H9 (cell line): ENCODE measurements at regions not wholly inside any gene's neighbourhood (a gene's known extent, or its start where the extent isn't known, plus 50 kb on each side); places are given as distances from the start of the nearest gene placed in this dataset.

Source experiments
- DNase-seq: peaks from one replicate; pipeline ENCODE4 v3.0.0-alpha.2; 2017
- H2AFZ ChIP-seq: one replicate; pipeline ENCODE4 v1.6.1; 2013; ENCODE audit warnings: mild to moderate bottlenecking, low read length, control low read depth, moderate library complexity
- H2AK5ac ChIP-seq: 2 replicates; pipeline ENCODE4 v1.6.1; 2013; ENCODE audit warnings: low read length, control low read depth, mixed read lengths; ENCODE audit not compliant: insufficient read length
- H2BK120ac ChIP-seq: one replicate; pipeline ENCODE4 v1.6.1; 2013; ENCODE audit warnings: low read depth, mild to moderate bottlenecking, low read length, control low read depth, inconsistent platforms; ENCODE audit not compliant: poor library complexity, severe bottlenecking
- H2BK12ac ChIP-seq: 2 replicates; pipeline ENCODE4 v1.6.1; 2013; ENCODE audit warnings: low read length, control low read depth, mixed read lengths, low read depth; ENCODE audit not compliant: insufficient read length
- H2BK15ac ChIP-seq: 2 replicates; pipeline ENCODE4 v1.6.1; 2013; ENCODE audit warnings: low read depth, low read length, control low read depth
- H2BK20ac ChIP-seq: one replicate; pipeline ENCODE4 v1.6.1; 2013; ENCODE audit warnings: low read depth, mild to moderate bottlenecking, low read length, control low read depth, inconsistent platforms; ENCODE audit not compliant: poor library complexity, severe bottlenecking
- H2BK5ac ChIP-seq: 2 replicates; pipeline ENCODE4 v1.6.1; 2013; ENCODE audit warnings: low read length, control low read depth, mixed read lengths; ENCODE audit not compliant: insufficient read length
- H3K14ac ChIP-seq: 2 replicates; pipeline ENCODE4 v1.6.1; 2013; ENCODE audit warnings: low read length, control low read depth; ENCODE audit not compliant: insufficient read depth
- H3K18ac ChIP-seq: 2 replicates; pipeline ENCODE4 v1.6.1; 2013; ENCODE audit warnings: low read depth, mild to moderate bottlenecking, mixed read lengths, low read length, control low read depth; ENCODE audit not compliant: insufficient read length
- H3K23ac ChIP-seq: 2 replicates; pipeline ENCODE4 v1.6.1; 2013; ENCODE audit warnings: low read length, control low read depth, mixed read lengths, low read depth; ENCODE audit not compliant: insufficient read length
- H3K23me2 ChIP-seq: 2 replicates; pipeline ENCODE4 v1.6.1; 2013; ENCODE audit warnings: low read depth, mild to moderate bottlenecking, mixed read lengths, low read length, control low read depth; ENCODE audit not compliant: insufficient read length, poor library complexity, severe bottlenecking
- H3K27ac ChIP-seq: 2 replicates; pipeline ENCODE4 v1.5.1; 2013; ENCODE audit warnings: low read length, control low read depth, mixed read lengths, low read depth; ENCODE audit not compliant: insufficient read length
- H3K27me3 ChIP-seq: 2 replicates; pipeline ENCODE4 v1.6.1; 2013; ENCODE audit warnings: low read length, control low read depth, inconsistent platforms; ENCODE audit not compliant: insufficient read depth
- H3K4ac ChIP-seq: 2 replicates; pipeline ENCODE4 v1.6.1; 2013; ENCODE audit warnings: low read depth, mild to moderate bottlenecking, control low read depth, inconsistent platforms, low read length, moderate library complexity
- H3K4me1 ChIP-seq: 2 replicates; pipeline ENCODE4 v1.6.1; 2013; ENCODE audit warnings: low read length, control low read depth, inconsistent platforms; ENCODE audit not compliant: insufficient read depth
- H3K4me2 ChIP-seq: 2 replicates; pipeline ENCODE4 v1.6.1; 2013; ENCODE audit warnings: low read length, control low read depth, mixed read lengths; ENCODE audit not compliant: insufficient read length, insufficient read depth
- H3K56ac ChIP-seq: 2 replicates; pipeline ENCODE4 v1.6.1; 2013; ENCODE audit warnings: low read depth, mild to moderate bottlenecking, mixed read lengths, low read length, control low read depth; ENCODE audit not compliant: insufficient read length
- H3K79me1 ChIP-seq: 2 replicates; pipeline ENCODE4 v1.6.1; 2013; ENCODE audit warnings: low read depth, mild to moderate bottlenecking, moderate library complexity, low read length, control low read depth, inconsistent platforms; ENCODE audit not compliant: insufficient read depth, poor library complexity, severe bottlenecking
- H3K79me2 ChIP-seq: 2 replicates; pipeline ENCODE4 v1.6.1; 2013; ENCODE audit warnings: low read length, control low read depth, inconsistent platforms; ENCODE audit not compliant: insufficient read depth
- H3K9ac ChIP-seq: 2 replicates; pipeline ENCODE4 v1.6.1; 2013; ENCODE audit warnings: low read length, control low read depth, mixed read lengths; ENCODE audit not compliant: insufficient read length; ENCODE audit errors: extremely low read depth
- H3K9me3 ChIP-seq: one replicate; pipeline ENCODE4 v1.6.1; 2013; ENCODE audit warnings: low read depth, low read length, inconsistent platforms; ENCODE audit not compliant: control insufficient read depth
- H3T11ph ChIP-seq: one replicate; pipeline ENCODE4 v1.6.1; 2013; ENCODE audit warnings: mild to moderate bottlenecking, low read length, control low read depth, inconsistent platforms
- H4K20me1 ChIP-seq: one replicate; pipeline ENCODE4 v1.6.1; 2013; ENCODE audit not compliant: control insufficient read depth, insufficient read length, insufficient read depth
- H4K5ac ChIP-seq: 2 replicates; pipeline ENCODE4 v1.6.1; 2013; ENCODE audit warnings: low read depth, mild to moderate bottlenecking, mixed read lengths, low read length, control low read depth; ENCODE audit not compliant: insufficient read length
- H4K8ac ChIP-seq: replicated peaks from 2 replicates; pipeline ENCODE4 v1.6.1; 2013; ENCODE audit warnings: low read length, control low read depth, mixed read lengths, low read depth; ENCODE audit not compliant: insufficient read length
- H4K91ac ChIP-seq: 2 replicates; pipeline ENCODE4 v1.6.1; 2013; ENCODE audit warnings: low read depth, mild to moderate bottlenecking, moderate library complexity, mixed read lengths, low read length, control low read depth; ENCODE audit not compliant: insufficient read length
- H3K27ac Mint-ChIP-seq, 3 experiments: 2 replicates in 2 of 3; 3 replicates in 1 of 3; pipeline ENCODE4 v1.8.0; 2020 to 2021; ENCODE audit warnings: mixed read lengths in 3 of 3, mild to moderate bottlenecking in 1 of 3, moderate library complexity in 1 of 3
- H3K27me3 Mint-ChIP-seq: 2 replicates; pipeline ENCODE4 v1.8.0; 2021; ENCODE audit warnings: low read depth, mild to moderate bottlenecking, moderate library complexity, mixed read lengths
- H3K36me3 Mint-ChIP-seq, 3 experiments: 2 replicates in 2 of 3; 3 replicates in 1 of 3; pipeline ENCODE4 v1.8.0; 2020 to 2021; ENCODE audit warnings: low read depth in 3 of 3, mixed read lengths in 3 of 3; ENCODE audit not compliant: insufficient read depth in 1 of 3
- H3K4me1 Mint-ChIP-seq, 2 experiments: 2 replicates each; pipeline ENCODE4 v1.8.0; 2020; ENCODE audit warnings: mixed read lengths in 2 of 2
- H3K4me3 Mint-ChIP-seq, 2 experiments: 2 replicates in 1 of 2; 3 replicates in 1 of 2; pipeline ENCODE4 v1.8.0; 2020 to 2021; ENCODE audit warnings: mild to moderate bottlenecking in 2 of 2, mixed read lengths in 2 of 2, moderate library complexity in 1 of 2
- H3K9me3 Mint-ChIP-seq, 2 experiments: 2 replicates in 1 of 2; 3 replicates in 1 of 2; pipeline ENCODE4 v1.8.0; 2020; ENCODE audit warnings: mild to moderate bottlenecking in 2 of 2, mixed read lengths in 2 of 2, moderate library complexity in 1 of 2
- CTCF ChIP-seq: fragments of 200-600 bp; sonication (generic); conservative IDR thresholded peaks from 3 replicates; pipeline ENCODE4 v1.8.0; 2021; ENCODE audit warnings: antibody characterized with exemption, mild to moderate bottlenecking
- WGBS: extraction: QIAGEN DNeasy Blood & Tissue Kit; methylation state at CpG from one replicate; pipeline ENCODE4 v1.1.7; 2013; ENCODE audit warnings: missing lambda C conversion rate, low lambda C conversion rate, mixed read lengths; ENCODE audit not compliant: insufficient read length; ENCODE audit errors: extremely low coverage; 5-methylcytosine and 5-hydroxymethylcytosine counted together

GRCh38 chr4:24003496-24003895, 113.6 kb upstream of the PPARGC1A start:
- no peak overlapping the region for H3K18ac ChIP-seq
- H3K4me2 ChIP-seq = no peak overlapping the region
- no peak overlapping the region for H2BK5ac ChIP-seq
- Mint-ChIP-seq H3K36me3 (no peaks in the 10 kb centered on the region), H3K27me3 (peaks cover 2% of the 10 kb centered on the region; the same call in 1 of the 2 replicates), H3K9me3 (no peaks in the 10 kb centered on the region), H3K4me3 (no peak overlapping the region), H3K4me1 (peaks cover 26% of the 10 kb centered on the region in 2 experiments), H3K27ac (no peak overlapping the region)
- H3K9ac ChIP-seq = no peak overlapping the region
- H3K79me1 ChIP-seq = no peaks in the 10 kb centered on the region
- no peaks in the 10 kb centered on the region for H3K27me3 ChIP-seq
- H2BK15ac ChIP-seq = no peak overlapping the region
- DNase-seq = no peak
- no peaks in the 10 kb centered on the region for H3K23me2 ChIP-seq
- H3K23ac ChIP-seq = no peak overlapping the region
- H4K91ac ChIP-seq = no peak overlapping the region
- no peak overlapping the region for H2BK20ac ChIP-seq
- TF ChIP-seq CTCF = no peak
- H4K8ac ChIP-seq = no peak overlapping the region
- no peak overlapping the region for H2BK12ac ChIP-seq
- H3K14ac ChIP-seq = no peak overlapping the region
- H2AK5ac ChIP-seq = no peak overlapping the region
- H2BK120ac ChIP-seq = no peak overlapping the region
- H3K4ac ChIP-seq = no peak overlapping the region
- H2AFZ ChIP-seq = no peak overlapping the region
- peaks cover 2% of the 10 kb centered on the region; the same call in 1 of the 2 replicates for H3K4me1 ChIP-seq
- WGBS = no CpG with 5 or more reads among the region's 3 CpGs
- no peak overlapping the region for H4K5ac ChIP-seq
- H3K27ac ChIP-seq = no peak overlapping the region
- no peaks in the 10 kb centered on the region for H3K79me2 ChIP-seq
- no peak overlapping the region for H3K56ac ChIP-seq
- H3T11ph ChIP-seq = no peak overlapping the region
- no peaks in the 10 kb centered on the region for H3K9me3 ChIP-seq
- no peaks in the 10 kb centered on the region for H4K20me1 ChIP-seq
